Lower leg skin (tissue), 3 donors: ENCODE measurements at regions not wholly inside any gene's neighbourhood (a gene's known extent, or its start where the extent isn't known, plus 50 kb on each side); places are given as distances from the start of the nearest gene placed in this dataset.

ENCODE experiments used
- CTCF ChIP-seq, 3 donors: fragments of 450-650 bp; IDR thresholded peaks; one replicate each; pipeline ENCODE4 v1.5.1; 2016; ENCODE audit warnings: antibody characterized with exemption in 3 of 3, mild to moderate bottlenecking in 3 of 3, moderate library complexity in 2 of 3
- POLR2A ChIP-seq, 2 donors: fragments of 450-650 bp; IDR thresholded peaks; one replicate each; pipeline ENCODE4 v1.6.1; 2016 to 2017; ENCODE audit warnings: antibody characterized with exemption in 2 of 2, mild to moderate bottlenecking in 1 of 2, moderate library complexity in 1 of 2

DNA sequence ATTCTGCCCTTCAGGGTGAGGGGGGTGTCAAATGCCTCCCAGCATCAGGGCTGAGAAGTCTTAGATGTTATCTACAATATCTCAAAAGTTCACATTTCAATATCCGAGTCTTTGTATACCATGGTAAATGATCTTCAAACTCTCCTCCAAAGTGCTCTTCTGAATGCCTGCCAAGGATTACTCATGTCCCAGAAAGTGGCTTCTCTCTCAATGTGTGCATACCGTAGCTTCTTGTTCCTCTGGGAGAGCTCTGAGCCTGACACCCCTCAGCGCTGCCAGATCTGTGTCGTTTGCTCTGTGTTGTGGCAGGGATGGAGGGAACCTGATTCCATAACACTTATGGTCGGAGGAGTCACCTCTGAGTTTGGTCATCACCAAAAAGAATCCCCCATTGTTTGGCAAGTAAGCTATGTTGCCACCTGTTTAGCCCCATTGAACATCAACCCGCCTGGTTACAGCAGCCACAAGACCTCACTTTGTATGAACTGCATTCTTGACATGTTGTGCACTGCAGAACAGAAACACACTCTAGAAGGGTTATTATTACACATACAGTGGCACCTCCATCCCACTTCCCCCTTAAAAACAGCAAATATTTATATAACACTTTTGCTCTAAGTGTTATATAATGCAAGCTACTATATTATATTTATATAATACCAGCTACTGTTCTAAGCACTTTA, 163.1 kb upstream of the MIR17HG start:
- no peak for TF ChIP-seq CTCF (IDR thresholded peaks at IDR 0.05)
- no peak for TF ChIP-seq POLR2A (IDR thresholded peaks at IDR 0.05)
